ENCODE measurements at regions not wholly inside any gene's neighbourhood (a gene's known extent, or its start where the extent isn't known, plus 50 kb on each side); places are given as distances from the start of the nearest gene placed in this dataset.
A peak's percentile ranks its signal among the peaks of the same experiment; 100 is the strongest.

GRCh38 chr12:94710933-94711332 is 60.6 kb upstream of the TMCC3 start:
- DNase-seq (ENCODE audit: low read depth) = peak; percentile 16
- peak; percentile 44 for TF ChIP-seq CTCF (conservative IDR thresholded peaks at IDR 0.05; ENCODE audit: low read length)
- no peak overlapping the region for H3K4me3 ChIP-seq (ENCODE audit: low read length)

GRCh38 chr12:94707892-94708291 is 57.5 kb upstream of the TMCC3 start:
- peak; percentile 25 for DNase-seq (ENCODE audit: low read depth)
- no peak overlapping the region for H3K4me3 ChIP-seq (ENCODE audit: low read length)
- no peak for TF ChIP-seq CTCF (conservative IDR thresholded peaks at IDR 0.05; ENCODE audit: low read length)

GRCh38 chr12:94707036-94707435 is 56.7 kb upstream of the TMCC3 start:
- no peak for DNase-seq (ENCODE audit: low read depth)
- no peak for TF ChIP-seq CTCF (conservative IDR thresholded peaks at IDR 0.05; ENCODE audit: low read length)
- no peak overlapping the region for H3K4me3 ChIP-seq (ENCODE audit: low read length)

- no peak for DNase-seq (ENCODE audit: low read depth)
- no peak overlapping the region for H3K4me3 ChIP-seq (ENCODE audit: low read length)
- no peak for TF ChIP-seq CTCF (conservative IDR thresholded peaks at IDR 0.05; ENCODE audit: low read length)
Observed at GRCh38 chr12:94706250-94706661, 55.9 kb upstream of the TMCC3 start.

- H3K4me3 ChIP-seq (ENCODE audit: low read length) = no peak overlapping the region
- no peak for DNase-seq (ENCODE audit: low read depth)
- TF ChIP-seq CTCF (conservative IDR thresholded peaks at IDR 0.05; ENCODE audit: low read length) = no peak
Observed at GRCh38 chr12:94705676-94706075, 55.3 kb upstream of the TMCC3 start.

GRCh38 chr12:94704452-94705306 is 54.3 kb upstream of the TMCC3 start:
- TF ChIP-seq CTCF (conservative IDR thresholded peaks at IDR 0.05; ENCODE audit: low read length) = no peak
- H3K4me3 ChIP-seq (ENCODE audit: low read length) = no peak overlapping the region
- peak; percentile 9 for DNase-seq (ENCODE audit: low read depth)

- TF ChIP-seq CTCF (conservative IDR thresholded peaks at IDR 0.05; ENCODE audit: low read length) = no peak
- no peak for DNase-seq (ENCODE audit: low read depth)
- no peak overlapping the region for H3K4me3 ChIP-seq (ENCODE audit: low read length)
Observed at GRCh38 chr12:94702696-94703095, 52.3 kb upstream of the TMCC3 start.
